Upper lobe of left lung (tissue), 6 donors: ENCODE measurements at regions not wholly inside any gene's neighbourhood (a gene's known extent, or its start where the extent isn't known, plus 50 kb on each side); places are given as distances from the start of the nearest gene placed in this dataset.

Experiments
- ATAC-seq, 2 donors: fragments of 200-7000 bp; cut with Tn5 transposase; one replicate each; pipeline ENCODE4 v1.9.1; 2022; ENCODE audit warnings: mild to moderate bottlenecking in 2 of 2, moderate library complexity in 2 of 2; ENCODE audit not compliant: low FRiP score in 2 of 2
- DNase-seq, 2 donors: peaks; one replicate each; pipeline ENCODE4 v3.0.0-alpha.2; 2019 to 2020
- H3K27ac ChIP-seq, 4 donors: fragments of 200-600 bp; sonication (generic); one replicate each; pipeline ENCODE4 v1.5.1; 2016 to 2019
- H3K27me3 ChIP-seq, 4 donors: fragments of 200-600 bp; sonication (generic); one replicate each; pipeline ENCODE4 v1.5.1; 2017 to 2019
- H3K36me3 ChIP-seq, 4 donors: fragments of 200-600 bp; sonication (generic); one replicate each; pipeline ENCODE4 v1.5.1; 2016 to 2019
- H3K4me1 ChIP-seq, 4 donors: fragments of 200-600 bp; sonication (generic); one replicate each; pipeline ENCODE4 v1.5.1; 2018 to 2019
- H3K4me3 ChIP-seq, 4 donors: fragments of 200-600 bp; sonication (generic); one replicate each; pipeline ENCODE4 v1.5.1; 2017 to 2019; ENCODE audit warnings: mild to moderate bottlenecking in 2 of 4, moderate library complexity in 1 of 4
- H3K9me3 ChIP-seq, 4 donors: fragments of 200-600 bp; sonication (generic); one replicate each; pipeline ENCODE4 v1.5.1; 2018 to 2019
- EP300 ChIP-seq, 4 donors: sonication (generic); formaldehyde crosslinking; IDR thresholded peaks; one replicate each; pipeline ENCODE4 v1.5.1; 2017; ENCODE audit warnings: antibody characterized with exemption in 4 of 4, control low read depth in 2 of 4
- POLR2A ChIP-seq, 4 donors: fragments of 450-650 bp; IDR thresholded peaks; one replicate each; pipeline ENCODE4 v1.5.1; 2016 to 2017; ENCODE audit warnings: antibody characterized with exemption in 4 of 4, mild to moderate bottlenecking in 2 of 4
- POLR2AphosphoS5 ChIP-seq, 2 donors: sonication (generic); formaldehyde crosslinking; IDR thresholded peaks; one replicate each; pipeline ENCODE4 v1.5.1; 2017; ENCODE audit warnings: antibody characterized with exemption in 2 of 2
- WGBS, 2 donors: methylation state at CpG; one replicate each; pipeline ENCODE4 v1.1.5; 2017 to 2018; 5-methylcytosine and 5-hydroxymethylcytosine counted together
- TF ChIP-seq, protein P1 (sequence below), 6 experiments: fragments of 450-650 bp in 4 of 6; fragments of 200-600 bp in 2 of 6; sonication (generic) in 2 of 6; IDR thresholded peaks; one replicate each; pipeline ENCODE4 v1.5.1; 2016 to 2019; ENCODE audit warnings: antibody characterized with exemption in 6 of 6
- donor health status: DM: no; HTN: no; CAD: no; lungs with moderate emphysema.
- donor health status: DM: no; HTN: yes; CAD: no; lungs with severe emphysema.

DNA sequence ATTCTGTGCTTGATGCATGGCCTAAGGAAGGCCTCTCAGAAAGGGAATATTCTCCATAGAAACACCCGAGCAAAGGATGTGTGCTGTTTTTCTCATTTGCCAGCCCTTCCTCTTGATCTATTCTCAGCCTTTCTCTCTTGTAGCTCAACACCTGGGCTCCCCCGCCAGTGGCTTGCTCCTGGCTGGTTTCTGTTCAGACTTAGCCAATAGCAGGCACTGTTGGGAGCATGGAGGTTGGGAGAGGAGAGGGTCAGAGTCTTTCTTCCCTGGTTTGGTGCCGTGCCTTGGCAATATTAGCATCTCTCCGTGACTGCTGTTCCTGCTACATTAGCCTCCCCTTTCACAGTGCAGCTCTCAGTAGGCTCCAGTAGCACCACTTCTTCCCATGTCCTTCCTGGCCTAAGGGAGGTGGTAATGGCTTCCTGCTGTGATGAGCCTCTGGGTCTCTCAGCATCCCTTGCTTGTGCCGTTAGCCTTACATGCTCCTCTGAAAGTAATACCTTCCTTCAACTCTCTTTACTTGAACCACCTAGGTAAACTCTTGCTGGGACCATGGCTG, 269.7 kb upstream of the GAS1 start:
- Histone ChIP-seq H3K4me1 (no peaks in the 10 kb centered on the region), H3K27me3 (no peaks in the 10 kb centered on the region), H3K27ac (no peak overlapping the region), H3K9me3 (no peaks in the 10 kb centered on the region), H3K4me3 (no peak overlapping the region), H3K36me3 (no peaks in the 10 kb centered on the region)
- TF ChIP-seq, protein P1, sequence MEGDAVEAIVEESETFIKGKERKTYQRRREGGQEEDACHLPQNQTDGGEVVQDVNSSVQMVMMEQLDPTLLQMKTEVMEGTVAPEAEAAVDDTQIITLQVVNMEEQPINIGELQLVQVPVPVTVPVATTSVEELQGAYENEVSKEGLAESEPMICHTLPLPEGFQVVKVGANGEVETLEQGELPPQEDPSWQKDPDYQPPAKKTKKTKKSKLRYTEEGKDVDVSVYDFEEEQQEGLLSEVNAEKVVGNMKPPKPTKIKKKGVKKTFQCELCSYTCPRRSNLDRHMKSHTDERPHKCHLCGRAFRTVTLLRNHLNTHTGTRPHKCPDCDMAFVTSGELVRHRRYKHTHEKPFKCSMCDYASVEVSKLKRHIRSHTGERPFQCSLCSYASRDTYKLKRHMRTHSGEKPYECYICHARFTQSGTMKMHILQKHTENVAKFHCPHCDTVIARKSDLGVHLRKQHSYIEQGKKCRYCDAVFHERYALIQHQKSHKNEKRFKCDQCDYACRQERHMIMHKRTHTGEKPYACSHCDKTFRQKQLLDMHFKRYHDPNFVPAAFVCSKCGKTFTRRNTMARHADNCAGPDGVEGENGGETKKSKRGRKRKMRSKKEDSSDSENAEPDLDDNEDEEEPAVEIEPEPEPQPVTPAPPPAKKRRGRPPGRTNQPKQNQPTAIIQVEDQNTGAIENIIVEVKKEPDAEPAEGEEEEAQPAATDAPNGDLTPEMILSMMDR (IDR thresholded peaks at IDR 0.05), result no peak
- TF ChIP-seq EP300 (IDR thresholded peaks at IDR 0.05) (no peak), POLR2AphosphoS5 (IDR thresholded peaks at IDR 0.05) (no peak), POLR2A (IDR thresholded peaks at IDR 0.05) (no peak)
- no peak for DNase-seq
- 81 to 83% methylated on average over 5 of the region's 5 CpGs for WGBS, 2 donors
- ATAC-seq, result peak in 1 of 2 donors; percentile 65

DNA sequence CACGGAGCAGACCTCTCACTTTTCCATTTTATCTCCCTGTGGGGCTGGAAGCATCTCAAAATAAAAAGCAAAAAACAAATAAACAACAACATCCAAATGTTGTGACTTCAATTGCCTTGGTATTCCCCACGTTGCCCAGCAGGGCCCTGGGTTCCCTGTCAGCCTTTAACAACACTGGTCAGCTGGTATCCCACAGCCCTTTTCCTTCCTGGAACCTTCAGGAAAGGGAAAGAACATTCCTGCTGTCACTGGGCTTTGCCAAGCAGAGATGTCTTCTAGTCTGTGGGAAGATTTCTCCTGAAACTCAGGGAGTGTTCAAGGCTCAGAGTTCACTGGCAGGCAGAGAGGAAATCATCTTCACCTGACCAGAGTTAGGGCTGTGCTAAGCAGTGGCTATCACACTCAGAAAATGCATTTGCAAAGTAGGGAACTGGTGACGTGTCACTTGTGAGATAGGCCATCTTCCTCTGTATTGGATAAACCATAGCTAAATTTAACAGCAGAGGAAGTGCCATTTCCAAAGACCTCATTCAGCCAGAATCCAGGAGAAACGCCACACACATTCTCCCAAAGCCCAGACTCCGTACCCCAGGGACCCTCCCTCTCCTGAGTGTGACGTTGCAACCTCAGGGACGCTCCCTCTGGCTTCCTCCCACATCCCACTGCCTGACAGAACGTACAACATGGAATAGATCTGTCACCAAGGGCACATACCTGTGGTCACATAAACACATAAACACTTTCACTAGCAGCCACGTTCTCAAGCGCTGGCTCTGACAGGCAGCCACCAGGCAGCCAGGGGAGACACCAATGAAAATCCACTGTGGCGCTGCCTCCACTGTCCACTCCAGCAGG, 274.0 kb upstream of the DAPK1 start:
- no peak for TF ChIP-seq POLR2AphosphoS5 (IDR thresholded peaks at IDR 0.05)
- TF ChIP-seq EP300 (IDR thresholded peaks at IDR 0.05), result no peak
- TF ChIP-seq POLR2A (IDR thresholded peaks at IDR 0.05), result no peak
- TF ChIP-seq, protein P1 (IDR thresholded peaks at IDR 0.05), result no peak
- DNase-seq, result peak in 1 of 2 donors; percentile 3
- ATAC-seq, result no peak
- Histone ChIP-seq H3K27me3 (no peaks in the 10 kb centered on the region), H3K36me3 (no peaks in the 10 kb centered on the region), H3K4me3 (no peak overlapping the region), H3K9me3 (no peaks in the 10 kb centered on the region), H3K4me1 (no peaks in the 10 kb centered on the region), H3K27ac (no peak overlapping the region)
- WGBS, 2 donors, result 35 to 69% methylated on average over 8 to 11 of the region's 11 CpGs

DNA sequence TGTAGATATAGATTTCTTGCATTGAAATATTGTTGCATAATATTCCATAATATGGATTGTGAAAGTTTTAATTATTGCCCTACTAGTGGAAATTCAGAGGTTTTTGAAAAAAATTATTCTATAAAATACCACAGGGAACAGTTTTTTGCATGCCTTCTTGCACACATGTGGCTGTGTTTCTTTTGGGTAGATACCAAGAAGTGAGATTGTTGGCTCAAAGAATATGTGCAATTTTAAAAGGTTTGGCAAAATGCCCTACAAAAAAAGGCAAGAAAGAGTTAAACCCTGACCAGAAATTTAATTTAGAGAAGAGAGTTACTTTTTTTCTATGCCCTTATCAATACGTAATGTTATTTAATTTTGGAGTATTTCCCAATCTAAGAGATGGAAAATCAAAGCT, 270.8 kb upstream of the DAPK1 start:
- Histone ChIP-seq H3K4me3 (no peak overlapping the region), H3K27ac (no peak overlapping the region), H3K36me3 (no peaks in the 10 kb centered on the region), H3K9me3 (no peaks in the 10 kb centered on the region), H3K4me1 (no peaks in the 10 kb centered on the region), H3K27me3 (no peaks in the 10 kb centered on the region)
- no peak for ATAC-seq
- 83 to 84% methylated on average over 1 of the region's 1 CpG for WGBS, 2 donors
- TF ChIP-seq, protein P1 (IDR thresholded peaks at IDR 0.05), result no peak
- TF ChIP-seq POLR2A (IDR thresholded peaks at IDR 0.05) (no peak), EP300 (IDR thresholded peaks at IDR 0.05) (no peak), POLR2AphosphoS5 (IDR thresholded peaks at IDR 0.05) (no peak)
- DNase-seq, result no peak

DNA sequence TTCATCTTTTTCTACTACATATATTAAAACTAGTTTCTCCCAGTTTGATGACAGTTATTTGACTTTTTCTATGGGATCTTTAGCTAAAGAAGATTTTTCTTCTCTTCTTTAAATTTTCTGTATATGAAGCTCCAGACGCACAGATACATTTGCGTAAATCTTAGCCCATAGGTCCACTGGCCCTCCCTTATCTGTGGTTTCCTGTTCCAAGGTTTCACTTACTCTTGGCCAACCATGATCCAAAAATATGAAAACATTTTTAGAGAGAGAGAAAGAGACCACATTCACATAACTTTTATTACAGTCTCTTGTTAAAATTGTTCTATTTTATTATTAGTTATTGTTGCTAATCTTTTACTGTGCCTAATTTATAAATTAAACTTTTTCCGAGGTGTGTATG, 270.2 kb upstream of the DAPK1 start:
- WGBS, 2 donors, result 65 to 80% methylated on average over 3 of the region's 3 CpGs
- TF ChIP-seq, protein P1 (IDR thresholded peaks at IDR 0.05), result no peak
- TF ChIP-seq EP300 (IDR thresholded peaks at IDR 0.05) (no peak), POLR2AphosphoS5 (IDR thresholded peaks at IDR 0.05) (no peak), POLR2A (IDR thresholded peaks at IDR 0.05) (no peak)
- no peak overlapping the region for H3K27ac ChIP-seq
- no peaks in the 10 kb centered on the region for H3K36me3 ChIP-seq
- no peaks in the 10 kb centered on the region for H3K27me3 ChIP-seq
- no peaks in the 10 kb centered on the region for H3K9me3 ChIP-seq
- no peak for DNase-seq
- ATAC-seq, result no peak
- no peaks in the 10 kb centered on the region for H3K4me1 ChIP-seq
- no peak overlapping the region for H3K4me3 ChIP-seq
